Esophagus squamous epithelium (tissue), 5 donors: ENCODE measurements at regions not wholly inside any gene's neighbourhood (a gene's known extent, or its start where the extent isn't known, plus 50 kb on each side); places are given as distances from the start of the nearest gene placed in this dataset.

Experiments used
- DNase-seq: peaks from one replicate; lab custom pipeline; 2025; lab: John Stamatoyannopoulos, UW
- H3K27ac ChIP-seq, 4 donors: fragments of 200-600 bp; sonication (generic); one replicate each; pipeline ENCODE4 v1.5.1; 2016 to 2019; ENCODE audit warnings: mild to moderate bottlenecking in 1 of 4
- H3K27me3 ChIP-seq, 4 donors: fragments of 200-600 bp; sonication (generic); 1 replicate in 3 of 4; 2 replicates in 1 of 4; pipeline versions ENCODE4 v1.5.1 to v1.6.0; 2017 to 2021; ENCODE audit warnings: antibody characterized with exemption in 1 of 4
- H3K36me3 ChIP-seq, 3 donors: fragments of 200-600 bp; sonication (generic); one replicate each; pipeline ENCODE4 v1.5.1; 2016 to 2019
- H3K4me1 ChIP-seq, 3 donors: fragments of 200-600 bp; sonication (generic); one replicate each; pipeline ENCODE4 v1.5.1; 2017 to 2019
- H3K4me3 ChIP-seq, 4 donors: fragments of 200-600 bp; sonication (generic); 1 replicate in 3 of 4; 2 replicates in 1 of 4; pipeline ENCODE4 v1.5.1; 2016 to 2019; ENCODE audit warnings: mild to moderate bottlenecking in 2 of 4, moderate library complexity in 1 of 4
- H3K9me3 ChIP-seq, 3 donors: fragments of 200-600 bp; sonication (generic); one replicate each; pipeline ENCODE4 v1.5.1; 2016 to 2019
- POLR2A ChIP-seq, 4 donors: fragments of 450-650 bp; IDR thresholded peaks; one replicate each; pipeline ENCODE4 v1.6.1; 2017; ENCODE audit warnings: antibody characterized with exemption in 4 of 4, mild to moderate bottlenecking in 4 of 4, moderate library complexity in 3 of 4
- WGBS, 2 donors: methylation state at CpG; one replicate each; pipeline ENCODE4 v1.1.5; 2018; 5-methylcytosine and 5-hydroxymethylcytosine counted together
- intact Hi-C: fragments of 100-400 bp; cut with DNase I; formaldehyde crosslinking; loops from one replicate; pipeline ENCODE4 v1.15.0; 2022
- TF ChIP-seq, protein P1 (sequence below), 6 experiments: fragments of 450-650 bp in 4 of 6; fragments of 200-600 bp in 2 of 6; sonication (generic) in 2 of 6; IDR thresholded peaks; one replicate each; pipeline ENCODE4 v1.5.1; 2016 to 2019; ENCODE audit warnings: antibody characterized with exemption in 6 of 6, mild to moderate bottlenecking in 4 of 6, moderate library complexity in 4 of 6
- donor health status: DM: yes; HTN: yes; CAD: no.

DNA sequence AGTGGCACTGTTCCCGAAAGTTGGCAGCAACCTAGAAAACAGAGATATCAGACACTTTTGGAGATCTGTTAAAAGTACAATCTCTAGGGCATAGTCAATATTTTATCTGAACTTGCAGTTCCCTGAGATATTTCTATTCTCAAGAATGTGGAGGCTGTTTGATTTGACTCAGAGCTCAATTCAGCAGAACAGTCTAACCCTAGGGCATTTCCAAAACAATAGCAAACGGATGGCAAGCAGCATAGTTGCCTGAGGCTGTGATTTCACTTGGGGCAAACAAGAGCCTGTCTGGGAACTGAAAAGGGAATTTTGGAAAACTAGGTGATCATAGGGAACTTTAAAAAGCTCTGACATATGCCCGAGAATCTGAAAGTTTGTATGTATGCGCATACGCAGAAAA lies 772.8 kb upstream of the LRRTM1 start:
- WGBS, 2 donors, result 49 to 53% methylated on average over 5 of the region's 5 CpGs
- TF ChIP-seq POLR2A (IDR thresholded peaks at IDR 0.05), result no peak
- TF ChIP-seq, protein P1, sequence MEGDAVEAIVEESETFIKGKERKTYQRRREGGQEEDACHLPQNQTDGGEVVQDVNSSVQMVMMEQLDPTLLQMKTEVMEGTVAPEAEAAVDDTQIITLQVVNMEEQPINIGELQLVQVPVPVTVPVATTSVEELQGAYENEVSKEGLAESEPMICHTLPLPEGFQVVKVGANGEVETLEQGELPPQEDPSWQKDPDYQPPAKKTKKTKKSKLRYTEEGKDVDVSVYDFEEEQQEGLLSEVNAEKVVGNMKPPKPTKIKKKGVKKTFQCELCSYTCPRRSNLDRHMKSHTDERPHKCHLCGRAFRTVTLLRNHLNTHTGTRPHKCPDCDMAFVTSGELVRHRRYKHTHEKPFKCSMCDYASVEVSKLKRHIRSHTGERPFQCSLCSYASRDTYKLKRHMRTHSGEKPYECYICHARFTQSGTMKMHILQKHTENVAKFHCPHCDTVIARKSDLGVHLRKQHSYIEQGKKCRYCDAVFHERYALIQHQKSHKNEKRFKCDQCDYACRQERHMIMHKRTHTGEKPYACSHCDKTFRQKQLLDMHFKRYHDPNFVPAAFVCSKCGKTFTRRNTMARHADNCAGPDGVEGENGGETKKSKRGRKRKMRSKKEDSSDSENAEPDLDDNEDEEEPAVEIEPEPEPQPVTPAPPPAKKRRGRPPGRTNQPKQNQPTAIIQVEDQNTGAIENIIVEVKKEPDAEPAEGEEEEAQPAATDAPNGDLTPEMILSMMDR (IDR thresholded peaks at IDR 0.05), result no peak
- no peaks in the 10 kb centered on the region for H3K27me3 ChIP-seq
- DNase-seq, result no peak
- H3K9me3 ChIP-seq, result no peaks in the 10 kb centered on the region
- no peaks in the 10 kb centered on the region for H3K36me3 ChIP-seq
- H3K27ac ChIP-seq, result no peak overlapping the region
- no peaks in the 10 kb centered on the region for H3K4me1 ChIP-seq
- no peak overlapping the region for H3K4me3 ChIP-seq
- intact Hi-C loops, result no loop called here

DNA sequence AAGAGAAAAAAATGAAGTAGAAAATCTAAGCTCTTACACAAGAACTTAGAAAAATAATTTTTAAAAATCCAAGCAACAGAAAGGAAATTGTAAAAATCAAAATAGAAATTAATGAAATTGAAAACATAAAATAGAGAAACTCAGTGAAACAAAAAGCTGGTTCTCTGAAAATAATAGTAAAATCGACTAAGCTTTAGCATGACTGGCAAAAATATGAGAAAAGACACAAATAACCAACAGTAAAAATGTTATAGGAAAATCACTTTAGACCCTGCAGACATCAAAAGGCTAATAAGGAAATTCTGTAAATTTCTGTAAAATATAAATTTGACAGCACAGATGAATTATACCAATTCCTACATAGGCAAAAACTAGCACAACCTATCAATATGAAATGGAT lies 768.9 kb upstream of the LRRTM1 start:
- Histone ChIP-seq H3K4me1 (no peaks in the 10 kb centered on the region), H3K27ac (no peak overlapping the region), H3K9me3 (no peaks in the 10 kb centered on the region), H3K36me3 (no peaks in the 10 kb centered on the region), H3K27me3 (no peaks in the 10 kb centered on the region), H3K4me3 (no peak overlapping the region)
- TF ChIP-seq, protein P1 (IDR thresholded peaks at IDR 0.05), result no peak
- no peak for TF ChIP-seq POLR2A (IDR thresholded peaks at IDR 0.05)
- DNase-seq, result no peak
- 50 to 67% methylated on average over 1 of the region's 1 CpG for WGBS, 2 donors
- intact Hi-C loops, result no loop called here

DNA sequence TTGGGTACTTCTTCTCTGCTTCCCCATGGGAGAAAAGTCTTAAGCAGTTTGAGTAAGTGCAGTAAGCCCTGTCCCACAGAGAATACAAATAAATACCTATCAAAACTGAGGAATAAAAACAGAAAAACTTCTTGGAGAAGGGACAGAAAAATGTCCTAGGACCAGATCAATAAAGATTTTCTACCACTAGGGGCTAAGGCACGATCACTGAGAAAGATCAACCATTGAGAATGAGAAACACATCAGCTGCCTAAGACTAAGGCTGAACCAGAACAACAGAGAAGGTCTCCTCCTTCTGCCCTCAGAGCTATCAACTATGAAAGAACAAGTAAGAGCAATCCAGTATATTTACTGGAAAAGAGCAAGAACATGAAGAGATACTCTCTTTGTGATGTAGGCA lies 763.6 kb upstream of the LRRTM1 start:
- TF ChIP-seq POLR2A (IDR thresholded peaks at IDR 0.05), result no peak
- TF ChIP-seq, protein P1 (IDR thresholded peaks at IDR 0.05), result no peak
- H3K9me3 ChIP-seq, result peaks cover 0 to 7% (median 0%) of the 10 kb centered on the region in 3 donors
- no peak overlapping the region for H3K27ac ChIP-seq
- H3K4me1 ChIP-seq, result no peaks in the 10 kb centered on the region
- no peaks in the 10 kb centered on the region for H3K27me3 ChIP-seq
- H3K36me3 ChIP-seq, result no peaks in the 10 kb centered on the region
- intact Hi-C loops, result no loop called here
- no peak overlapping the region for H3K4me3 ChIP-seq
- WGBS, 2 donors, result 37 to 42% methylated on average over 1 of the region's 1 CpG
- DNase-seq, result no peak

DNA sequence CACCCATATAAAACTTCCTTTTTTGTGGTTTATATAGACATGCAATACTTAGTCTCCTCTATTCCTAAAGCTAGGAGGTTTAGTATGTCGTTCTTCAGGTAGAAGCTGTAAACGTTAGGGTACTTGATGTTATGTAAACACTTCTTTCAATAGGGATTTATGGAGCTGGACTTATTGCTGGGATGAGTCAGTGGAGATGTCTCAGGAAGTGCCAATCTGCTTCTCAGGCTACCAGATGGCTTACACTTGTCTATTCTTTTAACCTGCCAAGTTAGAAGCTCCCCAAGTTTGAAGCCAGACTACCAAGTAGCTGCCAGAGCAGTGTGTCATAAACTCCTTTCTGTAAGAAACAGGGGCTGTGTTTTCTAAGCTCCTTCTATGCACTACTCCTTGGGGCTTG lies 756.5 kb upstream of the LRRTM1 start:
- Histone ChIP-seq H3K4me3 (no peak overlapping the region), H3K9me3 (peaks cover 0 to 14% (median 0%) of the 10 kb centered on the region in 3 donors), H3K4me1 (no peaks in the 10 kb centered on the region), H3K27me3 (no peaks in the 10 kb centered on the region), H3K36me3 (no peaks in the 10 kb centered on the region), H3K27ac (no peak overlapping the region)
- 11 to 32% methylated on average over 2 of the region's 2 CpGs for WGBS, 2 donors
- intact Hi-C loops, result no loop called here
- TF ChIP-seq, protein P1 (IDR thresholded peaks at IDR 0.05), result no peak
- TF ChIP-seq POLR2A (IDR thresholded peaks at IDR 0.05), result no peak
- DNase-seq, result no peak

DNA sequence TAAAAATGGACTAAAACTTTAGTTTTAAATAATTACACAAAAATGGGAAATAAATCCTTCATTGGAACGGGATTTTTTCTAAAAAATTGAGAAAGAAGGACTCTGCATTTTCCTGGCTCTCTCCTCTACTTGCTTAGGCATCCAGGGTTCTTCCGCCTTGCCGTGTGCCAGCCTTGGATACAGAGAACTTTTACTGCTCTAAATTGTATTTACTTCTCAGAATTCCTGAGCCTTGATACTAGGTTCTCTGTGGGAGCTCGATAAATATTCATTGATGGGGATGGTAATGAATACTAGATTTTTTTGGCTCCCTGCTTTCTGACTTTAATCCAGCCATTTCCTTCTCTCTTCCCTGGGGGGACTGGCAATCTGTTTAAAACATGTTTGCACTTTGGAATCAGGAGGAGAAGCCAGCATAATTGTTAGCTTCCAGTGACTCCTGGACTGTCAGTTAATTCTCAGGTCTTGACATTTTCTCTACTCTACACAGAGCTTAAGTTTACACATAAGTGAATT lies 746.1 kb upstream of the LRRTM1 start:
- Histone ChIP-seq H3K36me3 (no peaks in the 10 kb centered on the region), H3K9me3 (no peaks in the 10 kb centered on the region), H3K4me3 (no peak overlapping the region), H3K27ac (no peak overlapping the region), H3K27me3 (no peaks in the 10 kb centered on the region), H3K4me1 (no peaks in the 10 kb centered on the region)
- TF ChIP-seq POLR2A (IDR thresholded peaks at IDR 0.05), result no peak
- TF ChIP-seq, protein P1 (IDR thresholded peaks at IDR 0.05), result no peak
- DNase-seq, result no peak
- intact Hi-C loops, result no loop called here
- WGBS, 2 donors, result 44 to 52% methylated on average over 4 of the region's 4 CpGs
